ENCODE measurements at regions not wholly inside any gene's neighbourhood (a gene's known extent, or its start where the extent isn't known, plus 50 kb on each side); places are given as distances from the start of the nearest gene placed in this dataset.

DNA sequence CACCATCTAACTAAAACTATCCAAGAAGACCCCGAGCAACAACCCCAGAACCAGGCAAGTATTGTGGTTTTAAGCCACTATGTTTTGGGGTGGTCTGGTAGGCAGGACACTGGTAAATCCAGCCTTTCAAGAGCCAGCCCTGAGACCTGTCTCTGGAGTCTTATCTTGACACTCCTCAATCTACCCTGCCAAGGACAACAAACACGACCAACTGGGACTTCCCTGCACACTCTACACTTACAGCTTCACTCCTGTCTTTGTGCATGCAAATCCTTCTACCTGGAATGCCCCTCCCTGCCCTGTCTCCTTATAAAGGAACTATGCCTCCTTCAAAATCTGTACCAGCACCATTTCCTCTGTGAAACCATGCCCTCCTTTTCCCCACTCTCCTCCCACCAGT is 107.3 kb downstream of the RPL27A start:
- TF ChIP-seq, protein P1, sequence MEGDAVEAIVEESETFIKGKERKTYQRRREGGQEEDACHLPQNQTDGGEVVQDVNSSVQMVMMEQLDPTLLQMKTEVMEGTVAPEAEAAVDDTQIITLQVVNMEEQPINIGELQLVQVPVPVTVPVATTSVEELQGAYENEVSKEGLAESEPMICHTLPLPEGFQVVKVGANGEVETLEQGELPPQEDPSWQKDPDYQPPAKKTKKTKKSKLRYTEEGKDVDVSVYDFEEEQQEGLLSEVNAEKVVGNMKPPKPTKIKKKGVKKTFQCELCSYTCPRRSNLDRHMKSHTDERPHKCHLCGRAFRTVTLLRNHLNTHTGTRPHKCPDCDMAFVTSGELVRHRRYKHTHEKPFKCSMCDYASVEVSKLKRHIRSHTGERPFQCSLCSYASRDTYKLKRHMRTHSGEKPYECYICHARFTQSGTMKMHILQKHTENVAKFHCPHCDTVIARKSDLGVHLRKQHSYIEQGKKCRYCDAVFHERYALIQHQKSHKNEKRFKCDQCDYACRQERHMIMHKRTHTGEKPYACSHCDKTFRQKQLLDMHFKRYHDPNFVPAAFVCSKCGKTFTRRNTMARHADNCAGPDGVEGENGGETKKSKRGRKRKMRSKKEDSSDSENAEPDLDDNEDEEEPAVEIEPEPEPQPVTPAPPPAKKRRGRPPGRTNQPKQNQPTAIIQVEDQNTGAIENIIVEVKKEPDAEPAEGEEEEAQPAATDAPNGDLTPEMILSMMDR (IDR thresholded peaks at IDR 0.05), result no peak
- TF ChIP-seq POLR2A (IDR thresholded peaks at IDR 0.05), result no peak

Data from right lobe of liver (tissue), 4 donors.